K562 (cell line): ENCODE measurements at regions not wholly inside any gene's neighbourhood (a gene's known extent, or its start where the extent isn't known, plus 50 kb on each side); places are given as distances from the start of the nearest gene placed in this dataset.
A peak's percentile ranks its signal among the peaks of the same experiment; 100 is the strongest.

ENCODE experiments used
- BRD4 ChIP-seq: fragments of 200-600 bp; sonication (generic); IDR thresholded peaks from 2 replicates; pipeline ENCODE4 v1.6.1; 2017; ENCODE audit warnings: inconsistent platforms
- ELF2 ChIP-seq: fragments of 250-450 bp; sonication (Bioruptor Pico); IDR thresholded peaks from 2 replicates; pipeline ENCODE4 v1.5.0; 2021; ENCODE audit warnings: mild to moderate bottlenecking
- ILF3 ChIP-seq: fragments of 450-650 bp; IDR thresholded peaks from 2 replicates; pipeline ENCODE4 v1.6.1; 2018; ENCODE audit warnings: antibody characterized with exemption, mild to moderate bottlenecking, moderate library complexity, borderline replicate concordance
- NCOR1 ChIP-seq: fragments of 450-650 bp; IDR thresholded peaks from 2 replicates; pipeline ENCODE4 v1.6.1; 2016; ENCODE audit warnings: mild to moderate bottlenecking, moderate library complexity
- NRF1 ChIP-seq, 2 experiments: fragments of 450-650 bp; IDR thresholded peaks in 1 of 2; conservative IDR thresholded peaks in 1 of 2; 2 replicates each; pipeline ENCODE4 v1.6.1; 2014; ENCODE audit warnings: mild to moderate bottlenecking in 2 of 2
- POLR2AphosphoS5 ChIP-seq: IDR thresholded peaks from 2 replicates; pipeline ENCODE4 v1.6.1; 2011; ENCODE audit warnings: mild to moderate bottlenecking, low read depth, low read length, moderate library complexity; ENCODE audit not compliant: control insufficient read depth, insufficient read depth
- RBM34 ChIP-seq: fragments of 200-400 bp; formaldehyde crosslinking; IDR thresholded peaks from 2 replicates; pipeline ENCODE4 v1.6.1; 2018; ENCODE audit warnings: low read length, borderline replicate concordance; ENCODE audit not compliant: insufficient read depth
- RREB1 ChIP-seq: fragments of 250-450 bp; sonication (Bioruptor Pico); IDR thresholded peaks from 2 replicates; pipeline ENCODE4 v1.4.0; 2020
- TCFL5 ChIP-seq: fragments of 250-450 bp; sonication (Bioruptor Pico); conservative IDR thresholded peaks from 2 replicates; pipeline ENCODE4 v1.6.1; 2021; ENCODE audit warnings: mild to moderate bottlenecking, moderate library complexity, matching md5 sums
- ZNF740 ChIP-seq, 3 experiments: fragments of 200-800 bp in 1 of 3; sonication (Bioruptor generic) in 1 of 3; sonication (generic) in 1 of 3; formaldehyde crosslinking in 1 of 3; IDR thresholded peaks; 2 replicates each; pipeline versions ENCODE4 v1.6.1 to v1.8.0; 2016 to 2022; ENCODE audit warnings: mild to moderate bottlenecking in 2 of 3, missing compliant biosample characterization in 2 of 3, missing genetic modification characterization in 2 of 3, missing genetic modification reagents in 1 of 3
- TF ChIP-seq, protein P1 (sequence below): IDR thresholded peaks from 2 replicates; pipeline ENCODE4 v1.6.1; 2014; ENCODE audit warnings: antibody characterized with exemption
- TF ChIP-seq, protein P2 (sequence below): sonication (generic); formaldehyde crosslinking; IDR thresholded peaks from 2 replicates; pipeline ENCODE4 v1.8.0; 2022; ENCODE audit warnings: missing genetic modification reagents, mild to moderate bottlenecking, borderline replicate concordance
- TF ChIP-seq, protein P3 (sequence below): fragments of 200-800 bp; sonication (Bioruptor generic); IDR thresholded peaks from 2 replicates; pipeline ENCODE4 v1.6.1; 2017; ENCODE audit warnings: missing genetic modification characterization, missing compliant biosample characterization

GRCh38 chr7:138400400-138400886 is 59.6 kb upstream of the TRIM24 start (continued):
- TF ChIP-seq RREB1 (CRISPR knock-in tag): no peak
- TF ChIP-seq, protein P1, sequence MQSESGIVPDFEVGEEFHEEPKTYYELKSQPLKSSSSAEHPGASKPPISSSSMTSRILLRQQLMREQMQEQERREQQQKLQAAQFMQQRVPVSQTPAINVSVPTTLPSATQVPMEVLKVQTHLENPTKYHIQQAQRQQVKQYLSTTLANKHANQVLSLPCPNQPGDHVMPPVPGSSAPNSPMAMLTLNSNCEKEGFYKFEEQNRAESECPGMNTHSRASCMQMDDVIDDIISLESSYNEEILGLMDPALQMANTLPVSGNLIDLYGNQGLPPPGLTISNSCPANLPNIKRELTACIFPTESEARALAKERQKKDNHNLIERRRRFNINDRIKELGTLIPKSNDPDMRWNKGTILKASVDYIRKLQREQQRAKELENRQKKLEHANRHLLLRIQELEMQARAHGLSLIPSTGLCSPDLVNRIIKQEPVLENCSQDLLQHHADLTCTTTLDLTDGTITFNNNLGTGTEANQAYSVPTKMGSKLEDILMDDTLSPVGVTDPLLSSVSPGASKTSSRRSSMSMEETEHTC: no peak
- TF ChIP-seq TCFL5 (CRISPR knock-in tag): no peak
- TF ChIP-seq BRD4: no peak
- no peak for TF ChIP-seq ILF3
- TF ChIP-seq POLR2AphosphoS5: no peak
- no peak for TF ChIP-seq RBM34
- TF ChIP-seq, protein P2, sequence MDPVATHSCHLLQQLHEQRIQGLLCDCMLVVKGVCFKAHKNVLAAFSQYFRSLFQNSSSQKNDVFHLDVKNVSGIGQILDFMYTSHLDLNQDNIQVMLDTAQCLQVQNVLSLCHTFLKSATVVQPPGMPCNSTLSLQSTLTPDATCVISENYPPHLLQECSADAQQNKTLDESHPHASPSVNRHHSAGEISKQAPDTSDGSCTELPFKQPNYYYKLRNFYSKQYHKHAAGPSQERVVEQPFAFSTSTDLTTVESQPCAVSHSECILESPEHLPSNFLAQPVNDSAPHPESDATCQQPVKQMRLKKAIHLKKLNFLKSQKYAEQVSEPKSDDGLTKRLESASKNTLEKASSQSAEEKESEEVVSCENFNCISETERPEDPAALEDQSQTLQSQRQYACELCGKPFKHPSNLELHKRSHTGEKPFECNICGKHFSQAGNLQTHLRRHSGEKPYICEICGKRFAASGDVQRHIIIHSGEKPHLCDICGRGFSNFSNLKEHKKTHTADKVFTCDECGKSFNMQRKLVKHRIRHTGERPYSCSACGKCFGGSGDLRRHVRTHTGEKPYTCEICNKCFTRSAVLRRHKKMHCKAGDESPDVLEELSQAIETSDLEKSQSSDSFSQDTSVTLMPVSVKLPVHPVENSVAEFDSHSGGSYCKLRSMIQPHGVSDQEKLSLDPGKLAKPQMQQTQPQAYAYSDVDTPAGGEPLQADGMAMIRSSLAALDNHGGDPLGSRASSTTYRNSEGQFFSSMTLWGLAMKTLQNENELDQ: no peak
- peak; percentile 65 for TF ChIP-seq NCOR1
- no peak for TF ChIP-seq ZNF740 (CRISPR knock-in tag; IDR thresholded peaks at IDR 0.05)
- peak in 1 of 2 experiments; percentile 76; a peak in 1 of 4 replicates for TF ChIP-seq ZNF740 (tag; IDR thresholded peaks at IDR 0.05)
- TF ChIP-seq NRF1 (conservative IDR thresholded peaks at IDR 0.05 in 1 of 2, IDR thresholded peaks at IDR 0.05 in 1 of 2): no peak
- TF ChIP-seq ELF2 (CRISPR knock-in tag): no peak
- TF ChIP-seq, protein P3, sequence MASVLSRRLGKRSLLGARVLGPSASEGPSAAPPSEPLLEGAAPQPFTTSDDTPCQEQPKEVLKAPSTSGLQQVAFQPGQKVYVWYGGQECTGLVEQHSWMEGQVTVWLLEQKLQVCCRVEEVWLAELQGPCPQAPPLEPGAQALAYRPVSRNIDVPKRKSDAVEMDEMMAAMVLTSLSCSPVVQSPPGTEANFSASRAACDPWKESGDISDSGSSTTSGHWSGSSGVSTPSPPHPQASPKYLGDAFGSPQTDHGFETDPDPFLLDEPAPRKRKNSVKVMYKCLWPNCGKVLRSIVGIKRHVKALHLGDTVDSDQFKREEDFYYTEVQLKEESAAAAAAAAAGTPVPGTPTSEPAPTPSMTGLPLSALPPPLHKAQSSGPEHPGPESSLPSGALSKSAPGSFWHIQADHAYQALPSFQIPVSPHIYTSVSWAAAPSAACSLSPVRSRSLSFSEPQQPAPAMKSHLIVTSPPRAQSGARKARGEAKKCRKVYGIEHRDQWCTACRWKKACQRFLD (CRISPR knock-in tag): no peak
